GM18498 (cell line): ENCODE measurements at regions not wholly inside any gene's neighbourhood (a gene's known extent, or its start where the extent isn't known, plus 50 kb on each side); places are given as distances from the start of the nearest gene placed in this dataset.
"Not testable (repeated sequence)": the region's sequence is repeated elsewhere in the genome, so short reads cannot be mapped to it uniquely, and the experiment has no call there.

Experiments used
- ATAC-seq: cut with Tn5 transposase; IDR thresholded peaks from one replicate; pipeline ENCODE4 v1.9.1; 2021; ENCODE audit warnings: mild to moderate bottlenecking, moderate library complexity; ENCODE audit not compliant: unreplicated experiment

- ATAC-seq: not testable (repeated sequence)
Observed at GRCh38 chr17:21550031-21550430, 142.3 kb upstream of the KCNJ18 start.

GRCh38 chr17:21551081-21551881 is 141.0 kb upstream of the KCNJ18 start:
- no peak for ATAC-seq

- not testable (repeated sequence) for ATAC-seq
Observed at GRCh38 chr17:21558921-21559320, 133.4 kb upstream of the KCNJ18 start.

- no peak for ATAC-seq
Observed at GRCh38 chr17:21564262-21564661, 128.1 kb upstream of the KCNJ18 start.

GRCh38 chr17:21564757-21565156 is 127.6 kb upstream of the KCNJ18 start:
- ATAC-seq: not testable (repeated sequence)

GRCh38 chr17:21570427-21570826 is 121.9 kb upstream of the KCNJ18 start:
- ATAC-seq: not testable (repeated sequence)

- ATAC-seq: not testable (repeated sequence)
Observed at GRCh38 chr17:21572148-21572547, 120.2 kb upstream of the KCNJ18 start.

DNA sequence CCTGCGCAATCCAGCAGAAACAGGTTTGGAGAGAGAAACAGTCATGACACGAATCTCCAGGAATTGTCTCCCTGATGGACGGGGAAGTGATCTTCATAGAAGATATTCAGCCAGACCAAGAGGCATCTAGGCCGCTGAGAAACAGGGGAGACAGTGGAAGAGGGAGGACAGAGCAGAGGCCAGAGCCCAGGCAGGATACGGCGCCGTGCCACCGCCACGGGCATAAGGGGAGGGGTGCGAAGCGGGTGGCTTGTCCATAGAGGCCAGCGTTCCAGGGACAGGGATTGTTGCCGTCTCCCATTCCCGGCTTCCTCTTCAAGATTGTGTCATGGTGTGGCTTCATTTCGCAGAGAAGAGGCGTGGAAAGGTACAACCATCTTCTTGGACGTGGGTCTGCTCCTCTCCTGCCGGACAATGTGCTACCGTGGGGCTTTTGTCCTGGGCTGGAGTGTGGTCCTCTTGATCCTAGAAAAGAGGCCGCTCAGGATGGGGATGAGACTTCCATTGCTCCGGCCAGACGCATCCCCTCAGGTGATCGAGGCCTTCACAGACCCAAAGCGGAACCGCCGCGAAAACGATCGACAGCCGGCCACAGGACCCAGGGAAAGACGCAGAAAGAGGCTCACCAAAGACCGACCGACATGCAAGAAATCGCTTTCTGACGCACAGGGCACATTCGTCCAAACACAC is 118.9 kb upstream of the KCNJ18 start:
- not testable (repeated sequence) for ATAC-seq

DNA sequence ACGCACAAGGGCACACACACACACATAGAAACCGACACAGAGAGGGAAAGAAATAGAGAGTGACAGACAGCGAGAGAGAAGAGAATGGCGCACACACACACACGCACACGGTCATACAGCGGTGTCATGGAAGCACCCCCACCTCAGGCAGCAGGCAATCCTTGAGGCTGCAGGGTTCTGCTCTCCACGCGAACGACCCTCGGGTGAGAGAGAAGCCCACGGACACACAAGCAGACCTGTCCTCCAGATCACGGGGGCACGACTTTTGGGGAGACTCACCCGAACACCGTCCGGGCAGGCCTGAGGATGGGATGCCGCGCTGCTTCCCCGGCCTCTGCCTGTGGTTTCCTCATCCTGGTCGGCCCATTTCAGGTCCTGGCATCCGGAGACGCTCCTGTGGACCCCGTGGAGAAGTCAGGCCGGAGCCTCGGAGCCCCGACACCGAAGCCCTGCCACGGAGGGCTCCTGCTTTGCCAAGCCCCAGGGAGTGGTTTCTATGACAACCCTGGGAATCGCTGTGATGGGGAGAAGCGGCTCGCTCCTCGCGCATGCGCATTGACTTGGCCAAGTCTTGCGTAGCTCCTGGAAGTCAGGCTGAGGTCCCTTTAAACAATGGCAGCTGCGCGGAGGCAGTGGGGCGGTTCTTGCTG is 118.2 kb upstream of the KCNJ18 start:
- ATAC-seq: no peak

- ATAC-seq: not testable (repeated sequence)
Observed at GRCh38 chr17:21574611-21575255, 117.6 kb upstream of the KCNJ18 start.

- not testable (repeated sequence) for ATAC-seq
Observed at GRCh38 chr17:21578783-21579182, 113.5 kb upstream of the KCNJ18 start.

GRCh38 chr17:21592774-21593173 is 99.5 kb upstream of the KCNJ18 start:
- no peak for ATAC-seq

GRCh38 chr17:21593452-21594105 is 98.7 kb upstream of the KCNJ18 start:
- not testable (repeated sequence) for ATAC-seq

DNA sequence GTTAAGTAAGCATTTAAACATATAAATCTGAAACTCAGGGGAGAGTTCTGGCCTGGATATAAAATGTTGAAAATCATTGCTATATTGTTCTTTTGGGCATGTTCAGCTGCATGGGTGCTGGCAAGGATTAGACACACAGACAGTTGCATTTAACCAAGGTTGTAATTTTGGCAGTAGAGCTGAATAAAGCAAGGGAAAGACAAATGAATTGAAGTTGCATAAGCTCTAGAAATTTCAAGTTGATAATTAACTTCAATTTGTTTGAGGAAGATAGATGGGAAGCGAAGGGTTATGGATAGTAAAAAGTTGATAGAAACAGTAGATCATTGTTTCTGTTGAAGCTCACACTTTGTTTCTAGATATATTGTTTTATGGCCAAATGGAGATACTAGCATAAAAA is 97.2 kb upstream of the KCNJ18 start:
- ATAC-seq: no peak

DNA sequence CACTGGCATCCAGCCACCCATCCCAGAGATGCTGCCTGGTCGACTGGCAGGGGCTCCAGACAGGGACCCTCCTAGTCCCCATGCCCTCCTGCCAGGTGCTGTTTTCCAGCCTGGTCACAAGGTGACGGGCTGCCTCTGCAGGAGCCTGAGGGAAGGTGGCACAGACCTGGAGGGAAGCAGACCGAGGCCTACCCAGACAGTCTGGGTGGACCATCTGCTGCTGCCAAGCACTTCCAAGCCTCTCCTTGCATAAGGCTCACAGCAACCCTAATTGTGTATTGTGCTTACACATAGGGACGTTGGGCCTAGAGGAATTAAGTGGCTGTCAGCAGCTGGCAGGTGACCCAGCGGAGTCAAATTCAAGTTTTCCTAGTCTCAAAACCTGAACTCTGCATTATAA is 90.1 kb upstream of the KCNJ18 start:
- no peak for ATAC-seq

DNA sequence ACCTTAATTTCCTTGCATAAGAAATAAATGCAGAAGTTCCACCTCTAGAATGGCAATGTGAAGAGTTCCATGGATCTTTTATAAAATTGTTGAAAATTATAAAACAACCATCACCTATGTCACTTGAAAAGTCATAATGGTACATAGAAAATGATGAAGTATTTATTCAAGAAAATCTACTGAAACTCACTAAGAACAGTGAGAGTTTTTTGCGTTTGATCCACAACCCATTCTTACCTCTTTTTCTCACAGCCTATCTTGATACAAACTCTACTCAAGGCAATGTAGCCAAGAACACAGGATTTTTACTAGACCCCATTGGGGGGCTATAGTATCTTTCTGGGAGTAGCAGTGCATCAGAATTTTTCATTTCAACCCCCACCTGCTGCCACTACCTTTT is 89.0 kb upstream of the KCNJ18 start:
- ATAC-seq: not testable (repeated sequence)

- not testable (repeated sequence) for ATAC-seq
Observed at GRCh38 chr17:21611443-21611842, 80.9 kb upstream of the KCNJ18 start.

GRCh38 chr17:21612123-21613070 is 79.9 kb upstream of the KCNJ18 start:
- not testable (repeated sequence) for ATAC-seq

DNA sequence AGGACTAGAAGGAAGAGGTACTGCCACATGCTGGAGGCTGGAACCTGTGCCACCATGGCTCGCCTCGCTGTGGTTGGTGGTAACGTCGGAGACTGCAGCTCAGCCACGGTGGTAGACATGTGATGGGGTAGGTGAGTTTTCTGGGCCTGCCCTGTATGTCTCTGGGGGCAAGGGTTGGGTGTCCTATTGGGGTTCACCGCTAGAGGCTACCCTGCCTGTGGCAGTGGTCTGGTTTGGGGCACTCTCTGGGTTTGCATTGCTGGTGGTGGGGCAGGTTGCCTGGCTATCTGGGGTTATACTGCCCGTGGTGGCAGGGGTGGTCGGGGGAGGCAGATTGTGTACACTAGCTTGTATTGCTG is 79.3 kb upstream of the KCNJ18 start:
- no peak for ATAC-seq

DNA sequence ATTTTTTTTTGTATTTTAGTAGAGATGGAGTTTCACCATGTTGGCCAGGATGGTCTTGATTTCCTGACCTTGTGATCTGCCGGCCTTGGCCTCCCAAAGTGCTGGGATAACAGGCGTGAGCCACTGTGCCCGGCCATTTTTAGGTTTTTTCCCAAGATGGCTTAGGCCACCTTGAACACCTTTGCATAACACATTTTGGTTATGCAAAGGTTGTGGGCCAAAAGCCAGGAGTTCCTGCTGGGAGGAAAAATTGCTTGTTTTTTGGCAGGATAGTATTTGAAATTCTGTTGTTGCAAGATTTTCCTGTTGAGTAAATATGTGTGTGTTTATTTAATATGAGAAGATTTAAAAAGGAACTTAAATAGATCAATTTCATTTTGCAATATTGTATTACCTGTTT is 65.3 kb upstream of the KCNJ18 start:
- ATAC-seq: not testable (repeated sequence)
